ENCODE measurements at regions not wholly inside any gene's neighbourhood (a gene's known extent, or its start where the extent isn't known, plus 50 kb on each side); places are given as distances from the start of the nearest gene placed in this dataset.

DNA sequence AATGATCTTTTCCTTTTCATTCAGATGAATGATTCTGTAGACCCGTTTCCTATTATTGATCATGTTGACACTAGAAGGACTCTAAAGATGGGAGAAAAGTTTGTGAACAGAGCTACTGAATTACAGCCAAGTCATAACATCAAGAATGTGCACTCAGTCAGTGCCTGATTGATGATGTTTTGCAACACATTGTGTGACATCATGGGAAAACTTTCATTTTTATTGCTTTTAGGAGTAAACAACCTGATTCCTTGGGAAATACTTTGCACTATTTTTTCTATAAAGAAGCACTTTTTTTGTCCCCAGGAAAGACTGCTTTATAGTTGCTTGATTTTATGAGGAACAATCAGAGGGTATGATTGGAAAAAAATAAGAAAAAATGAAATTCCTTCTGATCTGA lies 383.8 kb upstream of the JAG1 start:
- TF ChIP-seq, protein P1, sequence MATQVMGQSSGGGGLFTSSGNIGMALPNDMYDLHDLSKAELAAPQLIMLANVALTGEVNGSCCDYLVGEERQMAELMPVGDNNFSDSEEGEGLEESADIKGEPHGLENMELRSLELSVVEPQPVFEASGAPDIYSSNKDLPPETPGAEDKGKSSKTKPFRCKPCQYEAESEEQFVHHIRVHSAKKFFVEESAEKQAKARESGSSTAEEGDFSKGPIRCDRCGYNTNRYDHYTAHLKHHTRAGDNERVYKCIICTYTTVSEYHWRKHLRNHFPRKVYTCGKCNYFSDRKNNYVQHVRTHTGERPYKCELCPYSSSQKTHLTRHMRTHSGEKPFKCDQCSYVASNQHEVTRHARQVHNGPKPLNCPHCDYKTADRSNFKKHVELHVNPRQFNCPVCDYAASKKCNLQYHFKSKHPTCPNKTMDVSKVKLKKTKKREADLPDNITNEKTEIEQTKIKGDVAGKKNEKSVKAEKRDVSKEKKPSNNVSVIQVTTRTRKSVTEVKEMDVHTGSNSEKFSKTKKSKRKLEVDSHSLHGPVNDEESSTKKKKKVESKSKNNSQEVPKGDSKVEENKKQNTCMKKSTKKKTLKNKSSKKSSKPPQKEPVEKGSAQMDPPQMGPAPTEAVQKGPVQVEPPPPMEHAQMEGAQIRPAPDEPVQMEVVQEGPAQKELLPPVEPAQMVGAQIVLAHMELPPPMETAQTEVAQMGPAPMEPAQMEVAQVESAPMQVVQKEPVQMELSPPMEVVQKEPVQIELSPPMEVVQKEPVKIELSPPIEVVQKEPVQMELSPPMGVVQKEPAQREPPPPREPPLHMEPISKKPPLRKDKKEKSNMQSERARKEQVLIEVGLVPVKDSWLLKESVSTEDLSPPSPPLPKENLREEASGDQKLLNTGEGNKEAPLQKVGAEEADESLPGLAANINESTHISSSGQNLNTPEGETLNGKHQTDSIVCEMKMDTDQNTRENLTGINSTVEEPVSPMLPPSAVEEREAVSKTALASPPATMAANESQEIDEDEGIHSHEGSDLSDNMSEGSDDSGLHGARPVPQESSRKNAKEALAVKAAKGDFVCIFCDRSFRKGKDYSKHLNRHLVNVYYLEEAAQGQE (IDR thresholded peaks at IDR 0.05; ENCODE audit: borderline replicate concordance), result no peak
- TF ChIP-seq RAD21 (conservative IDR thresholded peaks at IDR 0.05), result no peak
- TF ChIP-seq, protein P2, sequence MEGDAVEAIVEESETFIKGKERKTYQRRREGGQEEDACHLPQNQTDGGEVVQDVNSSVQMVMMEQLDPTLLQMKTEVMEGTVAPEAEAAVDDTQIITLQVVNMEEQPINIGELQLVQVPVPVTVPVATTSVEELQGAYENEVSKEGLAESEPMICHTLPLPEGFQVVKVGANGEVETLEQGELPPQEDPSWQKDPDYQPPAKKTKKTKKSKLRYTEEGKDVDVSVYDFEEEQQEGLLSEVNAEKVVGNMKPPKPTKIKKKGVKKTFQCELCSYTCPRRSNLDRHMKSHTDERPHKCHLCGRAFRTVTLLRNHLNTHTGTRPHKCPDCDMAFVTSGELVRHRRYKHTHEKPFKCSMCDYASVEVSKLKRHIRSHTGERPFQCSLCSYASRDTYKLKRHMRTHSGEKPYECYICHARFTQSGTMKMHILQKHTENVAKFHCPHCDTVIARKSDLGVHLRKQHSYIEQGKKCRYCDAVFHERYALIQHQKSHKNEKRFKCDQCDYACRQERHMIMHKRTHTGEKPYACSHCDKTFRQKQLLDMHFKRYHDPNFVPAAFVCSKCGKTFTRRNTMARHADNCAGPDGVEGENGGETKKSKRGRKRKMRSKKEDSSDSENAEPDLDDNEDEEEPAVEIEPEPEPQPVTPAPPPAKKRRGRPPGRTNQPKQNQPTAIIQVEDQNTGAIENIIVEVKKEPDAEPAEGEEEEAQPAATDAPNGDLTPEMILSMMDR (IDR thresholded peaks at IDR 0.05; ENCODE audit: poor library complexity, severe bottlenecking), result no peak

Measured in neural cell (in vitro differentiated cells).